Prostate gland (tissue), 2 donors: ENCODE measurements at regions not wholly inside any gene's neighbourhood (a gene's known extent, or its start where the extent isn't known, plus 50 kb on each side); places are given as distances from the start of the nearest gene placed in this dataset.

ENCODE experiments used
- CTCF ChIP-seq, 4 experiments: fragments of 200-600 bp in 2 of 4; fragments of 450-650 bp in 2 of 4; sonication (generic) in 2 of 4; IDR thresholded peaks; 1 replicate in 3 of 4; 2 replicates in 1 of 4; pipeline ENCODE4 v1.5.1; 2016 to 2019; ENCODE audit warnings: antibody characterized with exemption in 4 of 4, mild to moderate bottlenecking in 2 of 4, moderate library complexity in 2 of 4
- POLR2A ChIP-seq: fragments of 450-650 bp; IDR thresholded peaks from one replicate; pipeline ENCODE4 v1.6.1; 2016; ENCODE audit warnings: antibody characterized with exemption, mild to moderate bottlenecking
- POLR2AphosphoS5 ChIP-seq: sonication (generic); formaldehyde crosslinking; IDR thresholded peaks from one replicate; pipeline ENCODE4 v1.6.1; 2017; ENCODE audit warnings: antibody characterized with exemption

- TF ChIP-seq CTCF (IDR thresholded peaks at IDR 0.05) = no peak
- no peak for TF ChIP-seq POLR2AphosphoS5
- TF ChIP-seq POLR2A = no peak
Observed at GRCh38 chr12:66832997-66833396, 154.1 kb upstream of the GRIP1 start.
